OCI-LY3 (cell line): ENCODE measurements at regions not wholly inside any gene's neighbourhood (a gene's known extent, or its start where the extent isn't known, plus 50 kb on each side); places are given as distances from the start of the nearest gene placed in this dataset.

ENCODE experiments used
- H2AFZ ChIP-seq: fragments of 200-600, 300-600 bp; shearing (Covaris generic); 2 replicates; pipeline ENCODE4 v1.6.0; 2014; ENCODE audit warnings: antibody characterized with exemption, low read depth, low read length
- H3K27ac ChIP-seq: fragments of 200-600, 300-600 bp; sonication (generic); 2 replicates; pipeline ENCODE4 v1.5.1; 2014; ENCODE audit warnings: mild to moderate bottlenecking, low read length, moderate library complexity, mixed read lengths
- H3K27me3 ChIP-seq: fragments of 200-600, 300-600 bp; sonication (generic); 2 replicates; pipeline ENCODE4 v1.6.1; 2014; ENCODE audit warnings: low read depth, low read length, mixed read lengths
- H3K36me3 ChIP-seq: fragments of 200-600, 300-600 bp; sonication (generic); replicated peaks from 2 replicates; pipeline ENCODE3; 2014; ENCODE audit warnings: low read depth, low read length, mixed read lengths
- H3K4me1 ChIP-seq: fragments of 300-600, 200-600 bp; sonication (generic); 2 replicates; pipeline ENCODE4 v1.6.1; 2014; ENCODE audit warnings: low read length, mixed read lengths
- H3K4me2 ChIP-seq: fragments of 200-600, 300-600 bp; sonication (generic); 2 replicates; pipeline ENCODE4 v1.6.1; 2014; ENCODE audit warnings: low read length, mixed read lengths
- H3K4me3 ChIP-seq: fragments of 300-600, 200-600 bp; sonication (generic); 2 replicates; pipeline ENCODE4 v1.5.1; 2014; ENCODE audit warnings: antibody characterized with exemption, mild to moderate bottlenecking, low read length, moderate library complexity
- H3K79me2 ChIP-seq: fragments of 300-600, 200-600 bp; shearing (Covaris generic); 2 replicates; pipeline ENCODE4 v1.6.1; 2014; ENCODE audit warnings: mild to moderate bottlenecking, low read length, mixed read lengths
- H3K9ac ChIP-seq: fragments of 300-600, 200-600 bp; shearing (Covaris generic); 2 replicates; pipeline ENCODE4 v1.6.0; 2014; ENCODE audit warnings: mild to moderate bottlenecking, low read length, moderate library complexity
- H3K9me3 ChIP-seq: fragments of 200-600, 300-600 bp; shearing (Covaris generic); 2 replicates; pipeline ENCODE4 v1.6.1; 2014; ENCODE audit warnings: low read length, mixed read lengths; ENCODE audit not compliant: insufficient read depth
- H4K20me1 ChIP-seq: fragments of 200-600, 300-600 bp; sonication (generic); 2 replicates; pipeline ENCODE4 v1.6.1; 2016; ENCODE audit warnings: low read length, mixed read lengths; ENCODE audit not compliant: insufficient read depth
- EZH2phosphoT487 ChIP-seq: fragments of 200-600 bp; shearing (Covaris generic); IDR thresholded peaks from 2 replicates; pipeline ENCODE4 v1.6.1; 2018; ENCODE audit warnings: antibody characterized with exemption, mixed run types, low read depth
- TF ChIP-seq, protein P1 (sequence below): fragments of 200-600, 300-600 bp; sonication (generic); IDR thresholded peaks from 2 replicates; pipeline ENCODE4 v1.5.1; 2014; ENCODE audit warnings: antibody characterized with exemption, low read length, low read depth

DNA sequence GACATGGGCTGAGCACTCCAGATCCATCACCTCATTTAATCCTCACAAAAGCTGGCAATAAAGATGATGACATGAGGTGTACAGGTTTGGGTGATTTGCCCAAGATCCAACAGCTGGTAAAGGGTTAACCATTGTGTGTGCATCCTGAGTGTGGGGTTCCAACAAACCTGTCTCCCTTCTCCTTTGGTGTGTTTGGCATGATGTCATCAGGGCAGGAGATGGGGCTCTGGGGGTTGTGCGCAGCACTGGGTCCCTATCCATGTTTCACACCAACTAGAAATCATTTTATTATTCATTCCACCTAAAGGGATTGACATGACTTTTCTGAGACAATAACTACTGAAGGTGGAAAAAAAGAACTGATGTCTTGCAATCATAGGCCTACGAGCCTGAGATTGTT is 452.5 kb downstream of the SIPA1L2 start:
- Histone ChIP-seq H3K9me3 (no peaks in the 10 kb centered on the region), H3K9ac (no peak overlapping the region), H2AFZ (no peak overlapping the region), H3K27ac (no peak overlapping the region), H3K79me2 (no peaks in the 10 kb centered on the region), H4K20me1 (no peaks in the 10 kb centered on the region), H3K27me3 (no peaks in the 10 kb centered on the region), H3K4me3 (no peak overlapping the region), H3K4me2 (no peak overlapping the region), H3K4me1 (no peaks in the 10 kb centered on the region), H3K36me3 (no peaks in the 10 kb centered on the region)
- TF ChIP-seq, protein P1, sequence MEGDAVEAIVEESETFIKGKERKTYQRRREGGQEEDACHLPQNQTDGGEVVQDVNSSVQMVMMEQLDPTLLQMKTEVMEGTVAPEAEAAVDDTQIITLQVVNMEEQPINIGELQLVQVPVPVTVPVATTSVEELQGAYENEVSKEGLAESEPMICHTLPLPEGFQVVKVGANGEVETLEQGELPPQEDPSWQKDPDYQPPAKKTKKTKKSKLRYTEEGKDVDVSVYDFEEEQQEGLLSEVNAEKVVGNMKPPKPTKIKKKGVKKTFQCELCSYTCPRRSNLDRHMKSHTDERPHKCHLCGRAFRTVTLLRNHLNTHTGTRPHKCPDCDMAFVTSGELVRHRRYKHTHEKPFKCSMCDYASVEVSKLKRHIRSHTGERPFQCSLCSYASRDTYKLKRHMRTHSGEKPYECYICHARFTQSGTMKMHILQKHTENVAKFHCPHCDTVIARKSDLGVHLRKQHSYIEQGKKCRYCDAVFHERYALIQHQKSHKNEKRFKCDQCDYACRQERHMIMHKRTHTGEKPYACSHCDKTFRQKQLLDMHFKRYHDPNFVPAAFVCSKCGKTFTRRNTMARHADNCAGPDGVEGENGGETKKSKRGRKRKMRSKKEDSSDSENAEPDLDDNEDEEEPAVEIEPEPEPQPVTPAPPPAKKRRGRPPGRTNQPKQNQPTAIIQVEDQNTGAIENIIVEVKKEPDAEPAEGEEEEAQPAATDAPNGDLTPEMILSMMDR: no peak

DNA sequence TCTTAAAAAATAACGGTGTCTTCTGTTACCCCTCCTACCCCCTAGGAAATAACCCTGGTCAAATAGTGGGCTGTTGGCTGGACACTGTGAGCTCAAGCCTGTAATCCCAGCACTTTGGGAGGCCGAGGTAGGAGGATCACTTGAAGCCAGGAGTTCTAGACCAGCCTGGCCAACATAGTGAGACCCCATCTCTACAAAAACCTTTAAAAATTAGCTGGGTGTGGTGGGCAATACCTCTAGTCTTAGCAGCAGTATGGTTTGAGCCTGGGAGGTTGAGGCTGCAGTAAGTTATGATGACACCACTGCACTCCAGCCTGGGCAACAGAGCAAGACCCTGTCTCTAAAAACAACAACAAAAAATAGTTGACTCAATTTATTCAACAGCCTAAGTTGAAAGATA is 453.7 kb downstream of the SIPA1L2 start:
- no peaks in the 10 kb centered on the region for H3K9me3 ChIP-seq
- H3K9ac ChIP-seq: no peak overlapping the region
- H3K79me2 ChIP-seq: no peaks in the 10 kb centered on the region
- H3K4me1 ChIP-seq: no peaks in the 10 kb centered on the region
- H3K27me3 ChIP-seq: no peaks in the 10 kb centered on the region
- no peak overlapping the region for H3K4me2 ChIP-seq
- H3K36me3 ChIP-seq: no peaks in the 10 kb centered on the region
- H2AFZ ChIP-seq: no peak overlapping the region
- H3K27ac ChIP-seq: no peak overlapping the region
- no peak overlapping the region for H3K4me3 ChIP-seq
- H4K20me1 ChIP-seq: no peaks in the 10 kb centered on the region
- TF ChIP-seq, protein P1: no peak
- no peak for TF ChIP-seq EZH2phosphoT487

DNA sequence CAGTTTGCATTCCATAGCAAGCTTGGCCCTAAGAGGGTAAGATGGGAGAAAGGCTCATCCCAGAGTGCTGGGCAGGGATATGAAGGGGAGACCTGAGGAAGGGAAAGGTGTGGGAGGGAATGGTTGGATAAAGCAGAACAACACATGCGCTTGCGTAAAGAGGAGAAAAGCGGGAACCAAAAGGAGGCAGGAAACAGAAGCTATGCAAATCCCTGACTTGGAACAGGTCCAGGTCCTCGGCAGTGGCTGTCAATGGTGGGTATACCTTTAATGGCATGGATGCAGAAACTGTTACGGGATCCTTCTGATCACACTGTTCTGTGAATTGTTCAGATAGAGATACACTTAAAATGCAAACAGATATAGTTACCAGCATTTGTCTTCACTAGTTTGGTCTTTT is 455.6 kb downstream of the SIPA1L2 start:
- Histone ChIP-seq H3K4me2 (no peak overlapping the region), H3K27me3 (no peaks in the 10 kb centered on the region), H3K4me1 (no peaks in the 10 kb centered on the region), H4K20me1 (no peaks in the 10 kb centered on the region), H3K79me2 (no peaks in the 10 kb centered on the region), H3K9ac (no peak overlapping the region), H2AFZ (no peak overlapping the region), H3K9me3 (no peaks in the 10 kb centered on the region), H3K4me3 (no peak overlapping the region), H3K36me3 (no peaks in the 10 kb centered on the region), H3K27ac (no peak overlapping the region)
- TF ChIP-seq, protein P1: no peak
- no peak for TF ChIP-seq EZH2phosphoT487

DNA sequence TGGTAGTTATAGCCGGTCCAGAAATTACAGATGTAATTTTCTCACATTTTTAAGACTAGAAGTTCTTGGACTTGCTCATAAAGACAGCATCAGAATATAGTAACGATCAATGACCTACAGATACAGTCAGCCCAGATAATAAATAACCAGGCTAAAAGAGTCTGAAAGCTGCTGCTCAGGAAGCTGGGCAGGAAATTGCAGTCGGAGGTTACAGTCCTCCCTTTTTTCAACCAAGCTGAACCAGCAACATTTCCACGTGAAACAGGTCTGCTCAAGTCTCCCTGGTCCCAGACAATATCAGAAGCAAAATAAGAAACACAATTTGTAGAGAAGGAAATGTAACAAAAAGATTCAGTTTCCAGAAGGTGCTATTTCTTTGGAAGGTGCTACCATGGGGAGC is 457.4 kb downstream of the SIPA1L2 start:
- TF ChIP-seq, protein P1: no peak
- Histone ChIP-seq H2AFZ (no peak overlapping the region), H3K79me2 (no peaks in the 10 kb centered on the region), H3K9me3 (no peaks in the 10 kb centered on the region), H3K27ac (no peak overlapping the region), H4K20me1 (no peaks in the 10 kb centered on the region), H3K4me1 (no peaks in the 10 kb centered on the region), H3K36me3 (no peaks in the 10 kb centered on the region), H3K4me2 (no peak overlapping the region), H3K9ac (no peak overlapping the region), H3K4me3 (no peak overlapping the region), H3K27me3 (0 out of 2 replicates have a peak, but pooled peaks cover 3% of the 10 kb centered on the region)
